HG03280 (cell line): ENCODE measurements at regions not wholly inside any gene's neighbourhood (a gene's known extent, or its start where the extent isn't known, plus 50 kb on each side); places are given as distances from the start of the nearest gene placed in this dataset.
"Not testable (repeated sequence)": the region's sequence is repeated elsewhere in the genome, so short reads cannot be mapped to it uniquely, and the experiment has no call there.

ENCODE experiments used
- ATAC-seq: cut with Tn5 transposase; IDR thresholded peaks from one replicate; pipeline ENCODE4 v1.9.1; 2021; ENCODE audit warnings: mild to moderate bottlenecking, moderate library complexity; ENCODE audit not compliant: unreplicated experiment

DNA sequence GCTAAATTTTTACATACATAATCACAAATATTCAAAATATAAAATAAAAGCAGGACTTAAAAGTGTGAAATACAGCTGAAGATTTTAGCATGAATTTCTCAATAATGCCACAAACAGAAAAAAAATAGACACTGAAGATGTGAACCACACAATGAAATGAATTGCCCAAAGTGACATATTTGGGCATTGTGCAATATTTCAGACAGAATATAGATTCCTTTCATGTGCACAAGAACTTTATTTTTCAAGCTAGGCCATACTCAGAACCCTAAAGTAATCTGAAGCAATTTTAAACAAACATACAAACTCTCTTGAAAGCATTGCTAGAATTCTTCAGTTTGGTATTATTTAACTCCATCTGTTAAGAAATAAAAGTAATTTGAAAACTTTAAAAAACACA lies 764.1 kb downstream of the STIM2 start:
- ATAC-seq, result no peak

- ATAC-seq, result no peak
Observed at GRCh38 chr4:27628609-27629008, 768.0 kb downstream of the STIM2 start.

DNA sequence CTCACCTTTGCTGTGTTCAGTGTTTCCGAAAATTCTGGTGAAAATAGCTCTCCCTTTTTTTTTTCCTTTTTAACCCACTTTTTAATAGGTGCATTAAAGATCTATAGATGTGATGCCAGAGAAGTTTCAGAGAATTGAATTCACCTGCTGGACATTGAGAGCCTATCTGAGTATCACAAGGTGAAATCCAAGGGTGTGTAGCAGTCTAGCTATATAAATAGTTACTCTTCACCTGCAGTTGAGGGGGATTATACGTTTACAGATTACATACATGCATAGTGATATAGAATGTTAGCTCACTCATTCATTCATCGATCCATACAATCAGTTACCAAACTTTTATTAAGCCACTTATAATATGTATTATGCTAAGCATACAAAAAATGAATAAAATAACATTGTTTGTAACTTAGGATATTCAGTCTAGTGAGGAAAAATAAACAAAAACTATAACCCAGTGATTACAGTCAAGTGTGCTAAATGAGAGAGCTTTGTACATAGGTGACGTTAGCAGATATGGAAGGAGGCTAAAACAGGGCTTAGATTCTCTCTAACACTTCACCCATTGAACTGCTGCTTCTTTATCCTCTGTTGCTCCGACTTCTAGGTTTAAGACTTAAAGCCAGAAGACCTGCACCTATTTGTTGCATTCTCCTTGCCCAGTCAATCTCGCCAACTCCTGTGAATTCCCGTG lies 769.0 kb downstream of the STIM2 start:
- ATAC-seq, result no peak

DNA sequence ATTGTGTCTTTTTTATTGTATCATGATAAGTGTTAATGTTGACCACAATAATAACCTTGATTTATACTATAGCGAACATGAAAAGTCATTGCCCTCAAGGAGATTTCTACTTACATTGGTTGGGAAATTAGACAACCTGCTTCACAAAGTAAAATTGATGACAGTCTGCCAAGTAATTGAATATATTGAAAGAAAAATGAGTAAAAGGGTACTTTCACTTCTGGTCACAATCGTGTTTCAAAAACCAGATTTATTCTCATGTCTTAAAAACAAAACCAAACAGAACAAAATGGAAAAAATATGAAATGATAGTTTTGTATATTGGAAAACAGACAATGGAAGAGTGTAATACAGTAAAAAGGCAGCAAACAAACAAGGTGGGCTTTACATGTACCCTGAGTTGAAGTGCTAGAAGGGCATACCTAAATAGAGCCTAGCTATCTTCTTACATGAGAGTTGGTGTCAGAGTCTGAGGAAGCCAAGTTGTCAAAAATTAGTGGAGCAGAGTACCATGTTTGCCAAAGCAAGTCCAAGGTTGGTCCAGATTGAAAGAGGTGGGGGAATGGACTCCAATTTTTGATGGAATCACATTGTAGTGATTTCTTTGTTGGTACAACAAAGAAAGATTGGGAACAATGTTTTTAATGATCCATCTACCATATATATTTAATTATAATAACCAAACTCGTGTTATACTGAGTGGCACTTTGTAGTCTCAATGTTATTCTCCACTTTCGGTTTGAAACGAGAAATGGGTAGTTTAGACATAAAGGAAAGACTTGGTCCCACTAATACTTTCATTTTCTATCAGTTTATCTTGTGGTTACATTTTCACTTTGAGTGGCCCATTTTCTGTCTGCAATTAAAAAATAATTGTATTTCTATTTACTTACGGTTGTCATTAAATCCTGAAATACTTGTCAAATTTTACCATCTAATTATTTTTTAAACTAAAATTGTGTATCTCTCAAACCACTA lies 775.6 kb downstream of the STIM2 start:
- ATAC-seq, result no peak

DNA sequence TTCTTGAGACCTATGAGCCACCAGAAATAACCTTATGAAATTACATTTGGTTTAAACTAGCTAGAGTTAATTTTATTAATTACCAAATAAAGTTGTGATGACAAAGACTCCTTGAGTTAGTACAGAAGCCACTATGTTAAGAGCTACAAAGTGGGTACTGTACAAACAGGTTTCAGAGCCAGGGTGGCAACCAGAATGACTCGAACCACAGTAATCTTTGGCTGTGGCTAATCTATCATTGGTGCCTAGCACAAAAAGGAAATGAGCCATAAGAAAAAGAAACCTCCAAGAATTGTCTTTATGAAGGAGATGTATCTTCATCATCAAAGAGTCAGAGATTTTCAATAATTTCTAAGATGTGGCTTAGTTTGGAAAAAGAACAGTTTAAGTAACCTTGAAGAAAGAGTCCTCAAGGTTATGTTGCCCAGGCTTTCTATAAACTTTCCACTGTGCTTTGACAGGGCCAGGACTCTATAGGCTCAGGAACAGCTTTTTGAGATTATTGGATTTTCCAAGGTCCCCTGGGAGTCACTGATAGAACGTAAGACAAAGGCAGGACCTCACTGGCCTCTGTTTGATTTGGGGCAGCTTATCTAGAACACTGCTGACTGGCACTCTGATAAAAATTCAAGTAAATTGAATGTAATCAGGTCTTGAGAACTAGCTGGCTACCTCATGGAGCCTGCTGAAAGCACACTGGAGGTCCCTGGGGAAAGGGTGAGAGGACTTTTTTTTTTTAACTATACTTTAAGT lies 777.7 kb downstream of the STIM2 start:
- ATAC-seq, result no peak

DNA sequence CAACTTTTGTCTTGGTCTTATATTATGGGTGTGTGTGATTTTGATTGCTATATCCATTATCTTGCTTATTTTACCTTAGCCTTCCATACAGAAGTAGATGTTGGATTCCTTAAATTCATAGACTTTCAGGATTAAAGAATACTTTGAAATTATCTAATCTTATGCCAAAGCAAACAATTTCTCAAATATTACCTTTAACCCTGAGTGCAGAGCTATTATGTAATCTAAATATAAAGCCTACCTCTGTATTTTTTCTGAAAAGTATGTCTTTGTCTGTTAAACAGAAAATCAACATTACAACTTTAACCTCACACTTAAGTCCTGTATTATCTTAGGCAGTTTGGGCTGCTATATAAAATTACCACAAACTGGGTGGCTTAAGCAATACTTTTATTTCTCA lies 782.5 kb downstream of the STIM2 start:
- no peak for ATAC-seq

- ATAC-seq, result no peak
Observed at GRCh38 chr4:27648416-27648815, 787.8 kb downstream of the STIM2 start.

DNA sequence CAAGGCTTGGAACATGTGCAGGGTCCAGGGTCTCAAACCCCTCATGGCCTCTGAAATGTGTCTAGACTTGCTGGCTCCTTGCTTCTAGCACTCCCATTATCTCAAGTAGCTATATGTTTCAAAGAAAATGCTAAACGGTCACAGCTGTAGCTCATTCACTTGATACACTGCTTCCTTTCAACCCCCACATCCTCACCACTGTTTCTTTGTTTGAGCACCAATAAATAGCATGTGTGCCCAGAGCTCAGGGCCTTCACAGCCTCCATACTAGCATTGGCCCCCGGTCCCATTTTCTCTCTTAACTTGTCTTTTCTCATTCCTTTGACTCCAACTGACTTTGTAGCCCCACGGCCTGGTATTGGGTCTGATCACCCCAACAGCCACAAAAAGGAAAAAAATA lies 801.8 kb downstream of the STIM2 start:
- ATAC-seq, result no peak

DNA sequence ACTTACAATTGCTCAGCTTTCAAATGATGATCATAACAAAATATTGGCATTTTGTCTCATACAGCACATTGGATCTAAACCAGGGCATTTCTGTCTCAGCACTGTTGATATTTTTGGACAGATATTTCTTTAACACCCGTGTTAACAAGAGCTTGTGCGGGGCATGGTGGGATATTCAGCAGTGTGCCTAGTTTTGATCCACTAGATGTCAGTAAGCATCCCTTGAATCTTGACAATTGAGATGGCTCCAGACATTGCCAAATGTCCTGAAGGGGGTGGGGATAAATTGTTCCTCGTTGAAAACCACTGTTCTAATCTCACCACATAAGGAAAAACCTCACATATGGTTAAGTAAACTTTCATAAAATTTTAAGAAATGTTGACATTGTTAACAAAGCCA lies 806.3 kb downstream of the STIM2 start:
- ATAC-seq, result no peak

DNA sequence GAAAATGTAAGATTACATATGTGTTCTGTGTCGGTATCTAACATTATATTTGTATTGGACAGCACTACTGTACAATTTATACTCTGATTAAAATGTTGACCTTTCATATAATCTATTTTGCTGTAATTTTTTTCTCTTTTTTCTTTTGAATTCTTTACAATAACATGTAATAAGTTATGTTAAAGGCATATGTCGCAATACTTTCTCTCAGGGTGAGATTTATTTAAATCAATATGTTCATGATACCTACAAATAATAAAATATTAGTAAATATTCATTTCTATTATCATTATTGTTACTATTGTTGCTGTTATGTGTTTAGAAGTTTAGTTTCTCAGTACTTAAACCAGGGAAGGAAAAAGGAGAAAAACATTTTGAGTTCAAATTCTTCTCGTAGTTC lies 807.4 kb downstream of the STIM2 start:
- ATAC-seq, result no peak

DNA sequence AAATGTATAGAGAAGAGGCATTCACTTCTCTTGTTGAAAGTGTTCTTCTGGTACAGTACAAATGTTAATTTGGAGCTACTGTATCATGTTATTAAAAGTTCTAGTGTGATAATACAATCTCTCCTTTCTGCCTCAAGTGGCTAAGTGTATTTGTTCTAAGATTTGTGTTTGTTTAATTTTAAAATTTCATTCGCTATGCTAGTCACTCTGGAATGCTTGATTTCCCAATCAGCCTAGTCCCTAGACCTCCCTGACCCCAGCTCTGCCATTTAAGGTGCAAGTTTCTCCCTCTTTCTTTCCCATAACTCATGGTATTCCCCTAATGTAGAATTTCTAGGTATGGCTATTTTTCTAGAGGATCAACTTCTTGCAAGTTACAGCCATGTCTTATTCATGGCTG lies 817.4 kb downstream of the STIM2 start:
- ATAC-seq, result no peak

- peak; percentile 98 for ATAC-seq
Observed at GRCh38 chr4:27684610-27685011, 824.0 kb downstream of the STIM2 start.

DNA sequence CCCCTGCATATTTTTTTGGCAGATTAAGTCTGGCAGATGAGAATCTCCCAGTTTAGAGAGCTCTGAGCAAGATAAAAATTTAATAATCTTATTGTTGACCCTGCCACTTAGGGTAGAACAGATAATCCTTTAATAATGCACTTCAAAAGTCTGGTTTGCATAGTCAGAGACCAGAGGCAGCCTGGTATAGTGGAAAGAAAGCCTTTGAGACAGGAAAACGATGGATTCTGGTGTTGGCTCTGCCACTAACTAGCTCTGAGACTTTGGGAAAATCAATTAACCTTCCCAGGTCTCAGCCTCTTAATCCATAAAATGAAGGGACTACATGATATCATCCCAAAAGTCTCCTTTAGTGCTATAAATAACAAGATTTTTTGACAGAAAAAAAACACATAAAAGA lies 824.5 kb downstream of the STIM2 start:
- ATAC-seq, result no peak

DNA sequence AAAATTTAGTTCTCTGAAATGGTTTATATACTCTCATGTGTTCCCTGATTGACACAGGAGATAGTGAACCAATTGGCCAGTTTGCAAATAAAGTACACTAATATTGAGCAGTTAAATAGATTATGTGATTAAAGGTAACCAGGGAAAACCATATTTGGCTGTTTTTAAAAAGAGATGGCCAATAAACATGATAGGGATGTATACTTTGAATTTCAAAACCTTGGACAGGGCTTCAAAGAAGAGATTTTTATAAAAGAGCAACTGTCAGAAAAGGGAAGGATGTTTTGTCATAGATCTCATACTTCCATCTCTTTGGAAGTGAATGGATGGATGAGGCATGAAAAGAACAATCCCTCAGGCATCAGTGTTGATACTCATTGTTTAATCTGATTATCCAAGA lies 825.3 kb downstream of the STIM2 start:
- ATAC-seq, result no peak

GRCh38 chr4:27692158-27692557 lies 831.5 kb downstream of the STIM2 start:
- peak; percentile 86 for ATAC-seq

DNA sequence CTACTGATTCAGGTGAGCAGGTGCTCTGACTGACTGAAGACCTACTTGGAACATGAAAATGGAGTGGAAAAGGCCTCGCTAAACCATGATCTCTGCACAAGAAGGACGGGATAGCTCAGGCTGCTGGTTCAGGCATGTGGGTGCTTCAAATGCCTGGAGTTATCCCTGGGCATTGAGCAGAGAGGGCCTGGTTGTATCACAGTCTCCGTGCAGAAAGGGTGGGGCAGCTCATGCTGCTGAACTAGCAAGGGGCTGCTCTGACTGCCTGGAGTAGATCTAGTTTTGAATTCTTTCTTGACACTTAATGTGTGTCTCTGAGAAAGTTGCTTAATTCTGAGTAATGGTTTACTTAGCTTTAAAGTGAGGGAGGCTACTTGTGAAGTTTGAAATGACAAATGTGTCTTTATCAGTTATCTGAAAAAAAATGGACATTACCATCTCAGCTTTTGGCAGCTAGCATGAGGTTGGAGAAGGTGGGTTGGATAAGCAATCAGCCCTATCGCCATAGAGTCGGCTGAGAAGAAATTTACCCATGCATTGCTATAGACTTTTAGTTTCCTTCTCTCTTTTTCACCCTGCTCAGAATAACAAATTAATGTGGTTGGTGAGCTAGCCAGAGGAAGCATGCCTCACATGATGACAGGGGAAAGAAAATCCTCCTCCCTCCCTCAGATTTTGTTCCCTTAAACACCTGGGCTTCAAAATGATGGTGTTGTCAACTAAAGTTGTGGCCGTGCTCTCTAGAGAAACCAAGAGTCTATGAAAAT lies 832.4 kb downstream of the STIM2 start:
- ATAC-seq, result no peak

DNA sequence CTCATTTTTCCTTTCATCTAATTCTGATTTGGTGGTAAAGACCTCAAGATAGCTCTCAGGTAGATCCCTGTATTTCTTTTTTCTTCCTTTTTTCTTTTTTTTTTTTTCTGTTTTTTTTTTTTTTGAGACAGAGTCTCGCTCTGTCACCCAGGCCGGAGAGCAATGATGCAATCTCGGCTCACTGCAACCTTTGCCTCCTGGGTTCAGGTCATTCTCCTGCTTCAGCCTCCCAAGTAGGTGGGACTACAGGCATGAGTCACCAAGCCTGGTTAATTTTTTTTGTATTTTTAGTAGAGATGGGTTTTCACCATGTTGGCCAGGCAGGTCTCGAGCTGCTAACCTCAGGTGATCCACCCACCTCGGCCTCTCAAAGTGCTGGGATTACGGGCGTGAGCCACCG lies 835.6 kb downstream of the STIM2 start:
- ATAC-seq, result not testable (repeated sequence)

DNA sequence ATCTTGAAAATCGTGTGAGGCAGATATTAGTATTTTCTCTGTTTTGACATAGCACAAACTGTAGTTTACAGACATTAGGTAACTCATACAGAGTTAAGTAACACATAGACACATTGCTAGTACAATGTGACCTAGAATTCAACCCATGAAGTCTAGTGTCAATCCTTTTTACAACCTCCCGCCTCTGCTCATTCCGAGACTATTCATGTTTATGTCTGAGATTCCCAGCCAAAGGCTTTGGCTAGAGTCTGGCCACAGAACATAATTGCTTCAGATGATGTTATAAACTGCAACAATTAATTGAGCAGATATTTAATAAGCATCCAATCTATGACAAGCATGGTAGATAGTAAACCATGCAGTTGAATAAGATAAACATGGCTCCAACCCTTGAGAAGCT lies 841.0 kb downstream of the STIM2 start:
- ATAC-seq, result no peak

DNA sequence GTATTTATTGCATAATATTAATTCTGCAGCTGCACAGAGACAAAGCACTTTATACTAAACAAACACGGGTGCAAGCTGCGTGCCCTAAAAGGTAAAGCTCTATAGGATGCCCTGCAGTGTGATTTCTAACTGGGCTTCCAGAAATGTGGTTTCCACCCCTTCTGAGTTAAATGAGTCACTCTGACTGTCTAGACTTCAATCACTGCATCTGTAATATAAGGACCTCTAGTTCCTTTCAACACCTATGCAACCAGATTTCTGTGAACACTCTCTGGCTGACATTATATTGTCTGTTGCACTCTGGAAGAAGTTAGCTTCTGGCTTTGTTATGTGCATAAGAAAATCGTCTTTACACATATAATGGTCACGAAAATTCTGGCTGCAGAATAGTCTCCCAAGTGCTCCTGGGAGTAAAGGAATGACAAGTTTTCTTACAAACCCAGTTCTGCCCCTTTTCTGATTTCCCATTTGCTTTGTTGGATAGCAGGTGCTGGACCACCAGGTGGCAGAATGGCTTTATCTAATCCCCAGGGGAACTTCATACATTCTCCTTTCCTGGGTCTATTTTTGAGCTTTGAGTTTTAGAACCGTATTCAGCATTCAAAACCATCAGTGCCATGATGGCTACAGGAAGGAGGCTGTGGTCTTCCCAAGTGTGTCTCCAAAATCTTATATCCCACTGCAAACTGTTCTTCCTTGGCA lies 842.2 kb downstream of the STIM2 start:
- no peak for ATAC-seq

- ATAC-seq, result no peak
Observed at GRCh38 chr4:27703771-27704170, 843.1 kb downstream of the STIM2 start.
